ENCODE measurements at regions not wholly inside any gene's neighbourhood (a gene's known extent, or its start where the extent isn't known, plus 50 kb on each side); places are given as distances from the start of the nearest gene placed in this dataset.

DNA sequence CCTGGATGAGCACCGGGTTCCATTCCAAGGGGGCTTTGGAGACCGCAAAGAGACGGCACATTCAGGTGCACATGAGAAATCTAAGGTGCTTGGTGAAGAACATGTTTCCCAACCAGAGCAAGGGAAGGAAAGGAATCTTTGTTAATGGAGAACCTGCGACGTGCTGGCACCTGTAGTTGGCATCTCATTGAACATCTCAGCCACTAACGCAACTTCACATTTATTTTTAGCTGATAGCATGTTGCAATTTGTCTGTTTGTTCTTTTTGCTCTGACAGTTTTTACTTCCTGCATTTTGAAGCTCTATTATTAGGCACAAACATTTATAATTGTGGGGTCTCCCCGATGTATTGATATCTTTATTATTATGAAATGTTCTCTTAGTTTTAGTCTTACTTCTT is 316.7 kb downstream of the TCERG1L start:
- Histone ChIP-seq H3K9me3 (no peaks in the 10 kb centered on the region), H3K27me3 (no peaks in the 10 kb centered on the region), H3K27ac (no peak overlapping the region), H3K36me3 (no peaks in the 10 kb centered on the region), H3K4me1 (ENCODE audit: control insufficient read depth in 1 of 2, insufficient read depth in 1 of 2, low read depth in 1 of 2, low read length in 1 of 2) (no peaks in the 10 kb centered on the region), H3K4me3 (ENCODE audit: low read depth in 1 of 2, low read length in 1 of 2) (no peak overlapping the region)
- no peak for TF ChIP-seq CTCF (IDR thresholded peaks at IDR 0.05)

DNA sequence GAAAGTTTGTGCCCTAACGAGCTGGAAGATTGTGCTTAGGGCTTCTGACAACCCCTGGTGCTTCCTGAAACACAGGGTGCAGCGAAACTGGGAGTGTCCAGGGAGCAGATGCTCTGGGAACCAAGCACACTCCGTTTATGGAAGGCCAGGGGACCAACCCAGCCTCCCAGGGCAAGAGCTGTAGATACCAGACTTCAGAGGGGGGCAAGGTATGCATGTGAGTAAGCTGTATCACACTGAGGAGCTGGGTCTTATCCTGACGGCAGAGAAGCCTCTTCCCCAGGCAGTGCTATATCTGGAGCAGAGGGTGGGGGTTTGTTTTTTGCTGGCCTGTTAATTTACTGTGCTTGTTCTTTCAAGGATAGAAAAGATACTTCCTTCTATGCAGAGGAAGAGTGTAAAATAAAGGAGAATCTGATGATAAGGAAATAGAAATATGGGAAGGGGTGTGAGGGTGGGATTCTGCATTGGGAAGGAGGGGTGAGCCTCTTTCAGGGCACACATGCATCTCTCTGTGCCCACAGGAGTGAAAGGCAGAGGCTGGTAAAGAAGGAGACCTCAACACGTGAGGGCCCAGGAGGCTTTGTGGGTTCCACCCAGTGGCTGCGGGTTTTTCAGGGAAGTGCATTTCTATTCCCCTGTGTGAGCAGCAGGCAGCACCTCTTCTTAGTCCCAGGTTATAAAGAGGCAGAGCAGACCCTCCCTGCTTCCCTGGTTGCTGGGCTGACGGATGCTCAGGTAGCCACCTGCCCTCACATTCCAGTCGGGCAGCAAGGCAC is 314.1 kb downstream of the TCERG1L start:
- H3K27me3 ChIP-seq: no peaks in the 10 kb centered on the region
- no peaks in the 10 kb centered on the region for H3K36me3 ChIP-seq
- H3K27ac ChIP-seq: no peak overlapping the region
- no peak overlapping the region for H3K4me3 ChIP-seq (ENCODE audit: low read depth in 1 of 2, low read length in 1 of 2)
- no peaks in the 10 kb centered on the region for H3K9me3 ChIP-seq
- TF ChIP-seq CTCF (IDR thresholded peaks at IDR 0.05): no peak
- no peaks in the 10 kb centered on the region for H3K4me1 ChIP-seq (ENCODE audit: control insufficient read depth in 1 of 2, insufficient read depth in 1 of 2, low read depth in 1 of 2, low read length in 1 of 2)

DNA sequence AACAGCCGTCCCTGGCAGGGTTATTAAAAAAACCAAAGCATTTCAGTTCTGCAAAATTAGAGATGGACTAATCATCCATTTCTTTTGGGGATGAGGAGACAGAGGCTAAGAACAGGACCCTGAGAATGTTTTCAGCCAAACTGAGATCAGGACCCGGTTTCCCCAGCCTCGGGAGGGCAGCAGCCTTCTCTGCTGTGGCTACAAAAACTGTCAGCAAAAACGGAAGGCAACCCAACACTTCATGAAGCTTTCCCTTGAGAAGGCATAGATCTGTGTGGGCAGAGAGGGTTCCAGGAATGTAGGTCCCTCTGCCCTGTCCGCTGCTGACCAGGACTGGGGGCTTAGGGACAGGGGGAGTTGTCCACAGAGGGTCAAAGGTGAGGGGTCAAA is 313.5 kb downstream of the TCERG1L start:
- H3K9me3 ChIP-seq: no peaks in the 10 kb centered on the region
- H3K36me3 ChIP-seq: no peaks in the 10 kb centered on the region
- no peak overlapping the region for H3K27ac ChIP-seq
- no peak for TF ChIP-seq CTCF (IDR thresholded peaks at IDR 0.05)
- no peaks in the 10 kb centered on the region for H3K27me3 ChIP-seq
- H3K4me1 ChIP-seq (ENCODE audit: control insufficient read depth in 1 of 2, insufficient read depth in 1 of 2, low read depth in 1 of 2, low read length in 1 of 2): no peaks in the 10 kb centered on the region
- no peak overlapping the region for H3K4me3 ChIP-seq (ENCODE audit: low read depth in 1 of 2, low read length in 1 of 2)

- H3K4me1 ChIP-seq (ENCODE audit: control insufficient read depth in 1 of 2, insufficient read depth in 1 of 2, low read depth in 1 of 2, low read length in 1 of 2): no peaks in the 10 kb centered on the region
- no peak overlapping the region for H3K4me3 ChIP-seq (ENCODE audit: low read depth in 1 of 2, low read length in 1 of 2)
- TF ChIP-seq CTCF (IDR thresholded peaks at IDR 0.05): no peak
- H3K27me3 ChIP-seq: no peaks in the 10 kb centered on the region
- H3K36me3 ChIP-seq: no peaks in the 10 kb centered on the region
- H3K9me3 ChIP-seq: no peaks in the 10 kb centered on the region
- no peak overlapping the region for H3K27ac ChIP-seq
Observed at GRCh38 chr10:130998642-130999041, 312.9 kb downstream of the TCERG1L start.

DNA sequence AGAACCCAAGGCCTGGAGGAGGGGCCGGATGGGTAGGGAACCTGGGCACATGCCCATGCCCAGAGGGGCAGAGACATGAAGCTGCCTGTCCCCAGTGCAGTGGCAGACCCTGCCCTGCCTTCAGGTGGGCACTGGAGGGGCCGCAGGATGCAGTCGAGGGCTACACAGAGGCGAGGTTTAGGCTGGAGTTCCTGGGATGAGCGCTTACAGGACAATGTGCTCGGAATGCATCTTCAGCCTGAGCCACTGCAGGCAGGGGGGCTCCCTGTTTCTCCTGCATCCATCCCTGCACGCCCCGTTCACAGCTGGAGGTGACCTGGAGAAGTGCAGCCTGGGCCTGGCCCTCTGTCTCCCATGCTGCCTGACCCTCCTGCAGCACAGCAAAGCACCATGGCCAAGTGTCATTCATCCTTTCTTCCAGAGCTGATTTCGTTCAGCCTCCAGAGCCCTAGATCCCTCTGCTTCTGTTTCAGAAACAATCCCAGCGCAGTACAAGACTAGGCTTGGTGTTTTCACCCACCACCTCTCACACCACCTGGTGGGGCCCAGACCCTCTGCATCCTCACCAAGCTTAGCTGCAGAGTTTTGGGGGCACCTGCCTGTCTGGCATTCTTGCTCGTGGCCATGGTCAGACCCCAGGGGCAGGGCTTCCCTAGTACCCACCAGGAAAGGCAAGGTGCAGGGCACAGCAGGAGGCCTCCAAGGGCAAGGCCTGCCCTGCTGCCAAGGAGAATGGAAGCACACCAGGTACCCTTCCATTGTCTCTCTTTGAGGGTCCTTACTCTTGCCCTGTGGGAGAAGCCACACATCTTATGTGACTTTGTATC is 311.9 kb downstream of the TCERG1L start:
- Histone ChIP-seq H3K27me3 (no peaks in the 10 kb centered on the region), H3K4me3 (ENCODE audit: low read depth in 1 of 2, low read length in 1 of 2) (no peak overlapping the region), H3K4me1 (ENCODE audit: control insufficient read depth in 1 of 2, insufficient read depth in 1 of 2, low read depth in 1 of 2, low read length in 1 of 2) (no peaks in the 10 kb centered on the region), H3K27ac (no peak overlapping the region), H3K36me3 (no peaks in the 10 kb centered on the region), H3K9me3 (no peaks in the 10 kb centered on the region)
- TF ChIP-seq CTCF (IDR thresholded peaks at IDR 0.05): no peak
